ENCODE measurements at regions not wholly inside any gene's neighbourhood (a gene's known extent, or its start where the extent isn't known, plus 50 kb on each side); places are given as distances from the start of the nearest gene placed in this dataset.
A peak's percentile ranks its signal among the peaks of the same experiment; 100 is the strongest.

GRCh38 chr22:46026899-46027210 lies 49.9 kb upstream of the WNT7B start:
- DNase-seq (peak in 1 of 10 donors; percentile 53), ATAC-seq (no peak)
- H3K4me1 Mint-ChIP-seq: peaks cover 6 to 17% (median 14%) of the 10 kb centered on the region in 4 donors
- H3K4me3 Mint-ChIP-seq: peak overlapping the region in 6 of 10 donors; percentile 42 to 65 (median 46)
- peaks cover 17 to 42% (median 33%) of the 10 kb centered on the region in 5 donors for H3K27me3 Mint-ChIP-seq
- no peaks in the 10 kb centered on the region for H3K36me3 Mint-ChIP-seq
- peak overlapping the region in 2 of 10 donors; percentile 35 to 81 for H3K27ac Mint-ChIP-seq
- H3K9me3 Mint-ChIP-seq: no peaks in the 10 kb centered on the region
- POLR2A ChIA-PET: interaction anchor here (3.0 kb wide), 1 partner anchor 9 kb away, joined by 16 read pairs; no protein-coding TSS in a partner anchor

- POLR2A ChIA-PET: interaction anchor here (1.3 to 3.0 kb wide), 3 partner anchors 9 to 17 kb away, joined by 3 to 16 read pairs (median 8); no protein-coding TSS in a partner anchor
- peaks cover 6 to 17% (median 14%) of the 10 kb centered on the region in 4 donors for H3K4me1 Mint-ChIP-seq
- H3K4me3 Mint-ChIP-seq: peak overlapping the region in 3 of 10 donors; percentile 43 to 65 (median 44)
- DNase-seq: peak in 1 of 10 donors; percentile 53
- peaks cover 17 to 42% (median 33%) of the 10 kb centered on the region in 5 donors for H3K27me3 Mint-ChIP-seq
- H3K36me3 Mint-ChIP-seq: no peaks in the 10 kb centered on the region
- ATAC-seq: peak; percentile 32 to 35
- H3K27ac Mint-ChIP-seq: no peak overlapping the region
- H3K9me3 Mint-ChIP-seq: no peaks in the 10 kb centered on the region
Observed at GRCh38 chr22:46027211-46028105, 50.5 kb upstream of the WNT7B start.

DNA sequence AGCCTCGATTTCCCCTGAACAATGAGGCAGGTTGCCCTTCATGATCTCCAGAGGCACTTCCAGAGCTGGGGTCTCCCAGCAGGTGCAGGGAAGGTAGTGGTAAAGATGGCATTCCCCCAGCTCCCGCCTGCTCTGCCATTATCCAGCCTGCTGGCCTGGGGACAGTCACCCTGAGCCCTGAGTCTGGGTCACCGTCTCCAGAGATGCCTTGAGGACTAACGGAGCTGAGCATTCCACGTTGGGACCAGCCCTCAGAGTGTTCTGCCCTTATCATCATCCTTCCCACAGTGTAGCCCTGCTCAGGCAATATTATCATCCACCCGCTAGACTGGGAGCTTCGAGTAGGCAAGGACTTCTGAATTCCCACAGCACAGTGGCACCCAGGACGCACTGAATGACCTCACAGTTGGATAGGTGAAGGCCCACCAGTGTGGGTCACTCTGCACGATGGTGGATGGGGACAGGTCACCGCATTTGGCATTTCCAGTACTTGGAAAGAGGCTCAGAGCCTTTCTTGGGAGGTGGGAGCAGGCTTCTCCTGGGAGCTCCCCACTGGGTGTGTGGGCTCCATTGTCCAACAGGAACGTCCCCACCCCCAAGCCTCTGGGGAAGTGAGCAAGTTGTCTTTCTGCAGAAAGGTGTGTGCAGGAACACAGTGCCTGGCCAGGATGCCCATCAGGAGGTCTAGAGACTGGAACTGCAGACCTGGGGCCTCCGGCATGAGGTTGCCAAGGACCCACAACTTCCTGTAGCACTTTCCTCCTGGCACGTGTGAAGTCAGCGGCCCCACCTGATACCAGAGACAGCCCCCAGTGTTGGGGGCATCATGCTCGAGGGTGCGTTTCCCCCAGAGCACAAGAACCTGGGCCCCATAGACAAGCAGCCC lies 51.4 kb upstream of the WNT7B start:
- Mint-ChIP-seq H3K4me1 (peaks cover 6 to 17% (median 13%) of the 10 kb centered on the region in 4 donors), H3K9me3 (no peaks in the 10 kb centered on the region), H3K36me3 (no peaks in the 10 kb centered on the region), H3K27ac (peak overlapping the region in 1 of 10 donors; percentile 29), H3K4me3 (peak overlapping the region in 2 of 10 donors; percentile 12 to 43), H3K27me3 (peaks cover 17 to 42% (median 30%) of the 10 kb centered on the region in 5 donors)
- DNase-seq (peak in 1 of 10 donors; percentile 34), ATAC-seq (peak in 1 of 2 donors; percentile 29)
- POLR2A ChIA-PET: interaction anchor here (1.3 to 1.4 kb wide), 2 partner anchors 15 to 16 kb away, joined by 3 to 8 read pairs; no protein-coding TSS in a partner anchor

GRCh38 chr22:46029036-46029435 lies 52.1 kb upstream of the WNT7B start:
- H3K4me1 Mint-ChIP-seq: peaks cover 6 to 17% (median 13%) of the 10 kb centered on the region in 4 donors
- ATAC-seq: no peak

GRCh38 chr22:46029574-46030200 lies 52.7 kb upstream of the WNT7B start:
- peaks cover 17 to 35% (median 26%) of the 10 kb centered on the region in 5 donors for H3K27me3 Mint-ChIP-seq
- peaks cover 6 to 17% (median 14%) of the 10 kb centered on the region in 4 donors for H3K4me1 Mint-ChIP-seq
- H3K4me3 Mint-ChIP-seq: no peak overlapping the region
- DNase-seq (no peak), ATAC-seq (no peak)
- POLR2A ChIA-PET: no interaction called here
- no peak overlapping the region for H3K27ac Mint-ChIP-seq
- H3K36me3 Mint-ChIP-seq: no peaks in the 10 kb centered on the region
- no peaks in the 10 kb centered on the region for H3K9me3 Mint-ChIP-seq

More at GRCh38 chr22:46029036-46029435, 52.1 kb upstream of the WNT7B start:
- DNase-seq: no peak
- Mint-ChIP-seq H3K27me3 (peaks cover 17 to 41% (median 30%) of the 10 kb centered on the region in 5 donors), H3K36me3 (no peaks in the 10 kb centered on the region), H3K4me3 (no peak overlapping the region), H3K9me3 (no peaks in the 10 kb centered on the region), H3K27ac (peak overlapping the region in 1 of 10 donors; percentile 29)
- POLR2A ChIA-PET: no interaction called here

- Mint-ChIP-seq H3K27ac (peak overlapping the region in 1 of 10 donors; percentile 73), H3K4me1 (peaks cover 6 to 24% (median 17%) of the 10 kb centered on the region in 4 donors), H3K36me3 (no peaks in the 10 kb centered on the region), H3K9me3 (no peaks in the 10 kb centered on the region), H3K4me3 (no peak overlapping the region), H3K27me3 (peaks cover 17 to 28% (median 23%) of the 10 kb centered on the region in 5 donors)
- POLR2A ChIA-PET: no interaction called here
- no peak for DNase-seq
- no peak for ATAC-seq
Observed at GRCh38 chr22:46030231-46030880, 53.4 kb upstream of the WNT7B start.

DNA sequence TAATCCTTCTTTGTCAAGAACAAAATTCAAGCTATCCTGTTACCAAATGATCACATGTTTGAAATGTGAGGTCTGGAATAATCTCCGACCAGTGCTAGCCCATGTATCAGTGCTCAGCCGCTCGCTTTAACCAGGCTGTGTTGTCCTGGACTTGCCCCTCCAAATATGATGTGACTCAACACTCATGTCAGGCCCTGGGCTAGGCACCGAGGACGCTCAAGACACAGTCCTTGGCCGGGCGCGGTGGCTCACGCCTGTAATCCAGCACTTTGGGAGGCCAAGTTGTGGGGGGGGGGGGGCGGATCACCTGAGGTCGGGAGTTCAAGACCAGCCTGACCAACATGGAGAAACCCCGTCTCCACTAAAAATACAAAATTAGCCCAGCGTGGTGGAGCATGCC lies 54.1 kb upstream of the WNT7B start:
- Mint-ChIP-seq H3K36me3 (no peaks in the 10 kb centered on the region), H3K9me3 (no peaks in the 10 kb centered on the region), H3K4me1 (peaks cover 6 to 24% (median 15%) of the 10 kb centered on the region in 4 donors), H3K4me3 (no peak overlapping the region), H3K27ac (no peak overlapping the region), H3K27me3 (peaks cover 10 to 21% (median 15%) of the 10 kb centered on the region in 5 donors)
- ATAC-seq (no peak), DNase-seq (no peak)
- POLR2A ChIA-PET: interaction anchor here (0.7 kb wide), 1 partner anchor 83 kb away, joined by 3 read pairs; no protein-coding TSS in a partner anchor

DNA sequence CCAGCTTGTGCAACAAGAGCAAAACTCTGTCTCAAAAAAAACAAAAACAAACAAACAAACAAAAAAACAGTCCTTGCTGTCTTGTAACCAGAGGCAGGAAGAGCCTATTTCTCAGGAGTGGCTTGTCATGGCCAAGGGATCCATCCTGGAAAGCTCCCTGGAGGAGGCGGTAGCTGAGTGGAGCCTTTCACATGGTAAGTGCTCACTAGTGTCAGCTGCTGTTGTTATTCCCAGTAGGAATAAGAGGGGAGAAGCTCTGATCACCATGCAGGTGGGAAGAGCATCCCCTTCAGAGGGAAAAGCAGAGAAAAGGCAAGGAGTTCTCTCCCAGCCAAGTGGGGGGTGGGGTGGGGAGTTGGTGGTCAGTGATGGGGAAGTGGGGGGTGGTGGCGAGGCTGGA lies 54.6 kb upstream of the WNT7B start:
- Mint-ChIP-seq H3K4me1 (peaks cover 6 to 23% (median 15%) of the 10 kb centered on the region in 4 donors), H3K27ac (no peak overlapping the region), H3K27me3 (peaks cover 6 to 16% (median 11%) of the 10 kb centered on the region in 5 donors), H3K4me3 (no peak overlapping the region), H3K9me3 (no peaks in the 10 kb centered on the region), H3K36me3 (no peaks in the 10 kb centered on the region)
- no peak for ATAC-seq
- POLR2A ChIA-PET: interaction anchor here (0.7 kb wide), 1 partner anchor 83 kb away, joined by 3 read pairs; no protein-coding TSS in a partner anchor
- no peak for DNase-seq

DNA sequence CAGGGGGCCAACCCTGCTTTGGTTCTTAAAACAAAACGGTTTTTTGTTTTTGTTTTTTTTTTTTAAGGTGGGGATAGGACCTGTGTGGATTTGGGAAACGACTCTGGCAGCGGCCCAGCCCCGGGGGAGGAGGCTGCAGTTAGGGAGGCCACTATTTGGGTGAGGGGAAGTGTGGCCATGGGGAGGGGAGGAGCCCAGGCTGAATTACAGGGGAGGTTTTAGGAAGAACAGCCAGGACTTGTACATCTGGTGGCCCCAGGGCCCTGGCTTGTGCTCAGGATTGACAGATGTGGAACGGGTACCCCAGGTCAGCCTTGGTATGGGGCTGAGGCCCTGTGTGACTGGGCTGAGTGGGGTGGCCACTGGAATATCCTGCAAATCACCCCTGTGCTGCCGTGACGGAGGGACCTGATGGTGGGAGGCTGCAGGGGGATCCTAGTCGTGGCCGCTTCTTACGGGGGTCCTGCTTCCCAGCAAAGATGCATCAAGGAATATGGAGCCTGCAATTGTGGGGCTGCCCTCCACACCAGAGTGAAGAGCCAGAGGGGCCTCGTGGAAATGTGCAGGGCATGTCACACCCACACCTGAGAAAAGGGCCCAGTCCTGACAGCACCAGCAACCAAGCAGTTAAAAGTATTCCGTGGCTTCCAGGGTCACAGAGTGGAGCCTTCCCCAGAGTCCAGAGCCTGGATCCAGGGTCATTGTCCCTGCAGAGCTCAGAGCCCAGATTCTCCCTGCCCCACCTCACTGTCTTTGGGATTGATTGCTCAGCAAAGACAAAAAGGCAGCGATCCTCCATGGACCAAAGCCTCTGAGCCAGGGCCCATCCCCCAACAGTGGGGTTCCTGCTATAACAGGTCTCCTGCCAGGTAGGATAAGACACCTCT lies 55.2 kb upstream of the WNT7B start:
- no peak overlapping the region for H3K4me3 Mint-ChIP-seq
- POLR2A ChIA-PET: no interaction called here
- no peaks in the 10 kb centered on the region for H3K9me3 Mint-ChIP-seq
- H3K4me1 Mint-ChIP-seq: peaks cover 11 to 25% (median 18%) of the 10 kb centered on the region in 4 donors
- DNase-seq (no peak), ATAC-seq (no peak)
- H3K27me3 Mint-ChIP-seq: peaks cover 2 to 10% (median 6%) of the 10 kb centered on the region in 5 donors
- H3K36me3 Mint-ChIP-seq: no peaks in the 10 kb centered on the region
- peak overlapping the region in 1 of 10 donors; percentile 48 for H3K27ac Mint-ChIP-seq

GRCh38 chr22:46033256-46034200 lies 56.6 kb upstream of the WNT7B start:
- Mint-ChIP-seq H3K4me3 (no peak overlapping the region), H3K4me1 (peaks cover 7 to 25% (median 17%) of the 10 kb centered on the region in 4 donors), H3K36me3 (no peaks in the 10 kb centered on the region), H3K27ac (peak overlapping the region in 2 of 10 donors; percentile 11 to 22), H3K27me3 (peaks cover 0 to 2% (median 0%) of the 10 kb centered on the region in 5 donors), H3K9me3 (no peaks in the 10 kb centered on the region)
- ATAC-seq: no peak
- no peak for DNase-seq
- POLR2A ChIA-PET: interaction anchor here (1.0 to 6.0 kb wide), 3 partner anchors 20 to 39 kb away, joined by 3 to 89 read pairs (median 3); no protein-coding TSS in a partner anchor
